PFSK-1 (cell line): ENCODE measurements at regions not wholly inside any gene's neighbourhood (a gene's known extent, or its start where the extent isn't known, plus 50 kb on each side); places are given as distances from the start of the nearest gene placed in this dataset.

Experiments used
- FOXP2 ChIP-seq: optimal IDR thresholded peaks from 2 replicates; pipeline ENCODE3; 2011; ENCODE audit warnings: borderline replicate concordance, control low read depth, inconsistent platforms; ENCODE audit not compliant: insufficient read depth; ENCODE audit errors: extremely low read length, extremely low read depth
- POLR2AphosphoS5 ChIP-seq: IDR thresholded peaks from 2 replicates; pipeline ENCODE4 v1.6.1; 2012; ENCODE audit warnings: low read depth, mild to moderate bottlenecking, control low read depth, low read length, moderate library complexity
- REST ChIP-seq, 2 experiments: IDR thresholded peaks; 2 replicates each; pipeline versions ENCODE4 v1.6.1 to v1.8.0; 2011 to 2012; ENCODE audit warnings: low read depth in 2 of 2, low read length in 2 of 2, control low read depth in 1 of 2, inconsistent platforms in 1 of 2, mild to moderate bottlenecking in 1 of 2, moderate library complexity in 1 of 2; ENCODE audit not compliant: insufficient read depth in 1 of 2
- SIN3A ChIP-seq: IDR thresholded peaks from 2 replicates; pipeline ENCODE4 v1.6.1; 2012; ENCODE audit warnings: mild to moderate bottlenecking, low read length, moderate library complexity, borderline replicate concordance; ENCODE audit not compliant: insufficient read depth
- TAF1 ChIP-seq: IDR thresholded peaks from 2 replicates; pipeline ENCODE4 v1.6.1; 2012; ENCODE audit warnings: low read length, control low read depth, borderline replicate concordance; ENCODE audit not compliant: insufficient read depth

- TF ChIP-seq SIN3A (no peak), POLR2AphosphoS5 (no peak), FOXP2 (no peak), REST (IDR thresholded peaks at IDR 0.05; ENCODE audit: insufficient read depth in 1 of 2, low read depth in 2 of 2, low read length in 2 of 2) (no peak), TAF1 (no peak)
Observed at GRCh38 chr5:116632890-116633289, 58.3 kb upstream of the SEMA6A start.

- TF ChIP-seq POLR2AphosphoS5 = no peak
- no peak for TF ChIP-seq FOXP2
- no peak for TF ChIP-seq TAF1
- no peak for TF ChIP-seq SIN3A
- TF ChIP-seq REST (IDR thresholded peaks at IDR 0.05; ENCODE audit: insufficient read depth in 1 of 2, low read depth in 2 of 2, low read length in 2 of 2) = no peak
Observed at GRCh38 chr5:116631147-116631546, 56.5 kb upstream of the SEMA6A start.

- TF ChIP-seq FOXP2 (no peak), REST (IDR thresholded peaks at IDR 0.05; ENCODE audit: insufficient read depth in 1 of 2, low read depth in 2 of 2, low read length in 2 of 2) (no peak), TAF1 (no peak), POLR2AphosphoS5 (no peak), SIN3A (no peak)
Observed at GRCh38 chr5:116629168-116629567, 54.5 kb upstream of the SEMA6A start.

- TF ChIP-seq POLR2AphosphoS5 = no peak
- no peak for TF ChIP-seq SIN3A
- peak; percentile 46 to 83; a peak in 3 of 4 replicates for TF ChIP-seq REST (IDR thresholded peaks at IDR 0.05; ENCODE audit: insufficient read depth in 1 of 2, low read depth in 2 of 2, low read length in 2 of 2)
Observed at GRCh38 chr5:116626945-116627679, 52.5 kb upstream of the SEMA6A start.

GRCh38 chr5:116626272-116626723, 51.7 kb upstream of the SEMA6A start:
- TF ChIP-seq POLR2AphosphoS5 (peak; percentile 48; the same call in 1 of the 2 replicates), TAF1 (peak; percentile 67; the same call in 1 of the 2 replicates), SIN3A (peak; percentile 82; the same call in 1 of the 2 replicates), FOXP2 (no peak), REST (IDR thresholded peaks at IDR 0.05; ENCODE audit: insufficient read depth in 1 of 2, low read depth in 2 of 2, low read length in 2 of 2) (peak in 1 of 2 experiments; percentile 47; a peak in 1 of 4 replicates)
